Iris pigment epithelial cell (primary cell): ENCODE measurements at regions not wholly inside any gene's neighbourhood (a gene's known extent, or its start where the extent isn't known, plus 50 kb on each side); places are given as distances from the start of the nearest gene placed in this dataset.
"Not testable (repeated sequence)": the region's sequence is repeated elsewhere in the genome, so short reads cannot be mapped to it uniquely, and the experiment has no call there.

Source experiments
- DNase-seq: peaks from one replicate; pipeline ENCODE4 v3.0.0-alpha.2; 2011; ENCODE audit warnings: low read depth

GRCh38 chr3:17901893-17902292 lies 159.5 kb upstream of the TBC1D5 start:
- no peak for DNase-seq

- peak; percentile 22 for DNase-seq
These were observed 152.1 kb upstream of the TBC1D5 start for GRCh38 chr3:17894434-17895060.

DNA sequence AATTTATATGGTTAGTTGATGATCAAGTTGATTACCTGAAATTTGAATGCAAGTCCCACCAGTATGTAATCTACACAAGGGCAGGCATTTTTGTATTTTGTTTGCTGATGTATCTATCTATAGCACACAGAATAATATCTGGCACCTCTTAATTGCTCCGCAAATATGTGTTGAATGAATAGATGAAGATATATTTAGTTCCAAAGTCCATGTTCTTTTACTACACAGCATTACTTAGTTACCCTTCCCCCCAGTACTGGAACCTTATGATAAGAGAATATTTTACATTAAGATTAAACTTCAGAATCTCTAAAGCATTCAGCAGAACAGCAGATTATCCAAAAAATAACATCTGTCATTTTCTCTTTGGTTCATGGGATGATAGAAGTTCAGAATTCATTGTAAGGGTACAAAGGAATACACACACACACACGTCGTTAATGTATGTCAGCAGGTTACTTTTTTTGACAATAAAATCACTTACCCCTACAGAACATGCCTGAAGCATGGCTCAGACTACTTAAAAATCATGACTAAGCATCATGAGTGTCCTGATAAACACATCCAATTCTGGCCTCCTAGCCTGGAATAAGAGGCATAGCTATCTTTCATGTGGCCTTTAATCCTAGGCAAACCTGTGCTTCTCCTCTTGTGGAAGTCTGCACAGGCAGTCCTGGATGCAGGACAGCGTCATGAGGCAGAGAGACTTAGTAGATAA lies 148.9 kb upstream of the TBC1D5 start:
- DNase-seq: peak; percentile 6

DNA sequence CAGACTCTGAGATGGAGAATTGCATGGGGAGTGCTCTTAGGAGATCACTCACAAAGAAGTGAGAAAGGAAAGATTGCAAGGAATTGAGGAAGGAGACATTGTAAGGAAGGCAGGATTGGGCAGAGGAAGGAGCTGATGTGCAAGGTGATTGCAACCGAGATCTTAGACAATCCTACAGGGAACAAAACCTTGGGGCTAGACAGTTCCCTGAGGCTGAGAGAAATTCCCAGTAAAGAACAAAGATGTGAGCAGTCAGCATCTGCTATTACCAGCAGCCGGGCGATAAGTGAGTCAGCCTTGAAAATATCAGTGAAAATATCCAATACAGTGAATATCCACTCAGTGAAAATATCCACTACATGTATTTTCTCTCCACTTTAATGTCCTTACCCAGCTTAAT lies 143.6 kb upstream of the TBC1D5 start:
- DNase-seq: no peak

GRCh38 chr3:17882981-17883380 lies 140.6 kb upstream of the TBC1D5 start:
- no peak for DNase-seq

DNA sequence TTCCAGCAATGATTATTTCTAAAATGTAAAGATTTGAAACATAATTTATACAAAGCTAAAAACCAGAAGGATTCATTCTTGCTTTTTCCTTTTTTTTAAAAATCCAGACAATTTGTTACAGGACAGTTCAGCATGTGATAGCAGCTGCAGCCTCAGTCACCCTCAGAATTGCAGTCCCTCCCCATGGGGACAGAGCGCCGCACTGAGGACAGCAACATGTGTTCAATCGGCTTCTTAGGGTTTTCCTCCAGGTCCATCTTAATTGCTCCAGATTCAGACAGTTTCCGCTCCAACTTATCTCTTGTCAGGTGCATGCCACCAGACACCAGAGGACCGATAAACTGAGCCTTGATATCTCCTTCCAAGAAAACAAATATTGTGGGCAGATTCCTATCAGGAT lies 134.9 kb upstream of the TBC1D5 start:
- no peak for DNase-seq

- DNase-seq: peak; percentile 18
These were observed 132.2 kb upstream of the TBC1D5 start for GRCh38 chr3:17874636-17875035.

DNA sequence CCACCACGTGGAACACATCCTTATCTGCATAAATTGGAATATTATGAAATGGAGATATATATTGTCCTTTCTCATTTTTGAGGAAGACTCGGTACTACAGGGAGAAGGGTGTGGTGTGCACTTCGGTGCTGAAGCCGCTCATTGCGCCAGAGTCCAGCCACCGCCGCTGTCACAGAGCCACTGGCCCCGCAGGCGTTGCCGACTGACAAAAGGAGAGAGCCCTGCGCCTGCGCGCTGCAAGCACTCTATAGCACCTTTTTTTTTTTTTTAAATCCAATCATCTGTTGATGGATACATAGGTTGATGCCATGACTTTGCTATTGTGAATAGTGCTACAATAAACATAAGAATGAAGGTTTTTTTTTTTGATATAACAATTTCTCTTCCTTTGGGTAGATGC lies 130.0 kb upstream of the TBC1D5 start:
- DNase-seq: no peak

- DNase-seq: no peak
These were observed 123.2 kb upstream of the TBC1D5 start for GRCh38 chr3:17865631-17866030.

- no peak for DNase-seq
These were observed 119.0 kb upstream of the TBC1D5 start for GRCh38 chr3:17861476-17861875.

DNA sequence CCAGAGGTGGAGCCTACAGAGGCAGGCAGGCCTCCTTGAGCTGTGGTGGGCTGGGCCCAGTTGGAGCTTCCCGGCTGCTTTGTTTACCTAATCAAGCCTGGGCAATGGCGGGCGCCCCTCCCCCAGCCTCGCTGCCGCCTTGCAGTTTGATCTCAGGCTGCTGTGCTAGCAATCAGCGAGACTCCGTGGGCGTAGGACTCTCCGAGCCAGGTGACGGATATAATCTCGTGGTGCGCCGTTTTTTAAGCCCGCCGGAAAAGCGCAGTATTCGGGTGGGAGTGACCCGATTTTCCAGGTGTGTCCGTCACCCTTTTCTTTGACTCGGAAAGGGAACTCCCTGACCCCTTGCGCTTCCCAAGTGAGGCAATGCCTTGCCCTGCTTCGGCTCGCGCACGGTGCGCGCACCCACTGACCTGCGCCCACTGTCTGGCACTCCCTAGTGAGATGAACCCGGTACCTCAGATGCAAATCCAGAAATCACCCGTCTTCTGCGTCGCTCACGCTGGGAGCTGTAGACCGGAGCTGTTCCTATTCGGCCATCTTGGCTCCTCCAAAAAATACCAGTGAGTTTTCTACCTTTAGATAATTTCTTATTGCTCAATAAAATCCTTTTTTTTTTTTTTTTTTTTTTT lies 118.5 kb upstream of the TBC1D5 start:
- not testable (repeated sequence) for DNase-seq

GRCh38 chr3:17852217-17852616 lies 109.8 kb upstream of the TBC1D5 start:
- DNase-seq: no peak

- peak; percentile 13 for DNase-seq
These were observed 108.0 kb upstream of the TBC1D5 start for GRCh38 chr3:17850448-17850847.

DNA sequence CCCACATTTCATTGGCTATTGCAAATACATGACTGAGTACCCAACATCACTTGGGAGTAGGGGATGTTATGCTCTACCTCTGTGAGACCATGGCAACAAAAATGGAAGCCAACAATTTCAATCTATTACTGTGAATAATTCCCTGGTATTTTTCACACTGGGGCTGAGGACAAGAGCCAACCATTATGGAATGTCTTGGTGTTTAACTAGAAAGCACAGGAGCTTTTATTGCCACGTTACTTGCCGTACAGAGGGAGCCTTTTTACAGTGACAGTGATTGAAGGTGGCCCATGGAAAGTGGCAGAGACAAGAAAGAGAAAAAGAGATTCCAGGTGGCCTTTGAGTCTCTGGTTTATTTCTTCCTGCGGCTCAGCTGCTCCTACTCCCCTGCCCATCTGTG lies 105.7 kb upstream of the TBC1D5 start:
- DNase-seq: no peak

DNA sequence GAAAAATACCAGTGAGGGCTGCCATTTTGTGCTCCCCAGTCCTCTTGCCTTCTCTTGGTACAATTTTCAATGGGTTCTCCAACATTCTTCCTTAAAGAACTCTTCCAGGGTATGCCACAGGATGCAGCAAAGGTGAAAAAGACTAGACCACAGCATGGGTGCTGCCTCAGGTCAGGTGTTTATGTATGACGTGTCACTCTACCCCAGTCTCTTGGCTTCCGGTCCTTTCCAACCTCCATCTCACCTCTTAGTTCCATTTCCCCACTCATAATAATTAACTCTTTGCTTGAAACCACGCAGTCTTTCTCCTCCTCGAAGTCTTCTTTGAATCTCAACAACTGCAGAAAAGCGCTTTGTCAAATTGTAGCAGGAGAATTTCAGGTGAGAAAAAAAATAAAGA lies 104.7 kb upstream of the TBC1D5 start:
- no peak for DNase-seq

GRCh38 chr3:17846466-17846865 lies 104.0 kb upstream of the TBC1D5 start:
- DNase-seq: no peak

GRCh38 chr3:17845026-17845812 lies 102.8 kb upstream of the TBC1D5 start:
- DNase-seq: no peak

- no peak for DNase-seq
These were observed 101.8 kb upstream of the TBC1D5 start for GRCh38 chr3:17844236-17844635.

DNA sequence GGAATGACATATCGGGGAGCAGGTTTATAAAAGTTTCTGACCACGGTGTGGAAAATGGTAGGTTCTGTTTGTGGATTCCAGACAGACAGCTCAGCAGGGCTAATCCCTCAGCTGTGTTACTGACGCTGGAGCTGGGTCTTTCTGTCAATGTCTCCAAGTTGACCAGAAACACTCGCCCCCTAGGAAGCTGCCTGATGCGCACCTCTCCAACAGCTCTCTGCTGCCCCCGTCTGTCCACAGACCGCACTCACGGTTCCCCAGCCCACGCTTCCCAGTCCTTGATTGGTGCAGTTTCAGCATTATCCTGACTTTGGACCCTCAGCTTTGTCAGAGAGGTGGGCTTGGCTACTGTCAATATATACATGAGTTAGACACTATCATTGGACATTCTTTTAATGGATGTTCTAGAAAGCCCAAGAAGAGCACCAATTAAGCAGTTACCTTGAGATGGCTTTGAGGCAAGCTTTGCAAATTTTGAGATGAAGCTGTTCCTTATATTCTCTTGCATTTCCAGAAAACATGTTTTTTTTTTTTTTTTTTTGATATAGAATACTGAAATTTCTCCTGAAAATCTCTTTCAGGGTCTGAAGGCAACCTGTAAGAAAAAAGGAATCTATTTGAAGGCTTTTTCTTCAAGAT lies 98.9 kb upstream of the TBC1D5 start:
- peak; percentile 65 for DNase-seq

- DNase-seq: no peak
These were observed 98.2 kb upstream of the TBC1D5 start for GRCh38 chr3:17840651-17841050.

DNA sequence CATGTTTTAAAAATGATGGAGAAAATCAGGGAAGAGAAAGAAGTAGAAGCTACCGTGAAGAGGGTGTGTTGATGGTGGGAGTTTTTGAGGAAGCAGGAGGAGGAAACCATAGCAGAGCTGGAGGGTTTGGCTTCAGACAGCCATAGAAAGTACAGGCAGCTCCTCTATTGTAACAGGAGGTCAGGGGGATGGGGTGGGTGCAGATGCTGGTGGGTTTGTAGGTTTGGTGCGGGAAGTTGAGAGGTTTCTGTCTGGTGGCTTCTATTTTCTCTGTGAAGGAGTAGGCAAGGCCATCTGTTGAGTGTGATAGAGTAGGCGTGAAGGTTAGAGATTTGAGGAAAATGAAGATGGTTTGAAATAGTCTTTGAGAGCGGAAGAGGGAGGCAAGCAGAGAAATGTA lies 97.7 kb upstream of the TBC1D5 start:
- DNase-seq: no peak

GRCh38 chr3:17836919-17837318 lies 94.5 kb upstream of the TBC1D5 start:
- DNase-seq: no peak
